ENCODE measurements at regions not wholly inside any gene's neighbourhood (a gene's known extent, or its start where the extent isn't known, plus 50 kb on each side); places are given as distances from the start of the nearest gene placed in this dataset.

- peaks cover 0 to 26% (median 11%) of the 10 kb centered on the region in 5 donors for H3K4me1 ChIP-seq (ENCODE audit: control insufficient read depth in 5 of 5, insufficient read depth in 5 of 5, low read length in 5 of 5)
- H3K4me3 ChIP-seq: no peak overlapping the region
- H3K36me3 ChIP-seq (ENCODE audit: control insufficient read depth in 4 of 4, insufficient read depth in 4 of 4, low read length in 4 of 4): no peaks in the 10 kb centered on the region
- H3K9ac ChIP-seq (ENCODE audit: insufficient read depth in 1 of 2, low read length in 2 of 2): no peak overlapping the region
- peak; percentile 73 for ATAC-seq (ENCODE audit: insufficient read depth, low FRiP score)
- WGBS, 2 donors: 52 to 77% methylated on average over 2 of the region's 2 CpGs
- no peak overlapping the region for H3K27ac ChIP-seq (ENCODE audit: low read depth in 1 of 2, low read length in 1 of 2)
- peak; percentile 46 to 83 (median 80) for DNase-seq
- H3K27me3 ChIP-seq (ENCODE audit: control insufficient read depth in 3 of 3, insufficient read depth in 3 of 3, low read length in 2 of 3): no peaks in the 10 kb centered on the region
- H3K9me3 ChIP-seq (ENCODE audit: control insufficient read depth in 4 of 4, insufficient read depth in 3 of 4, low read length in 3 of 4): no peaks in the 10 kb centered on the region
- no peak for TF ChIP-seq CTCF (IDR thresholded peaks at IDR 0.05; ENCODE audit: control extremely low read depth, extremely low read depth)
Measured at GRCh38 chr9:106717686-106718085, 145.3 kb upstream of the ZNF462 start.

GRCh38 chr9:106718936-106719335 lies 144.0 kb upstream of the ZNF462 start:
- peak; percentile 5 for ATAC-seq (ENCODE audit: insufficient read depth, low FRiP score)

GRCh38 chr9:106722051-106722753 lies 140.8 kb upstream of the ZNF462 start:
- WGBS, 2 donors: 85% methylated on average over 4 of the region's 4 CpGs
- no peak overlapping the region for H3K9ac ChIP-seq (ENCODE audit: insufficient read depth in 1 of 2, low read length in 2 of 2)
- H3K27ac ChIP-seq (ENCODE audit: low read depth in 1 of 2, low read length in 1 of 2): no peak overlapping the region
- no peaks in the 10 kb centered on the region for H3K36me3 ChIP-seq (ENCODE audit: control insufficient read depth in 4 of 4, insufficient read depth in 4 of 4, low read length in 4 of 4)
- H3K4me1 ChIP-seq (ENCODE audit: control insufficient read depth in 5 of 5, insufficient read depth in 5 of 5, low read length in 5 of 5): peaks cover 2 to 42% (median 11%) of the 10 kb centered on the region in 5 donors
- no peaks in the 10 kb centered on the region for H3K9me3 ChIP-seq (ENCODE audit: control insufficient read depth in 4 of 4, insufficient read depth in 3 of 4, low read length in 3 of 4)
- DNase-seq (no peak), ATAC-seq (ENCODE audit: insufficient read depth, low FRiP score) (no peak)
- H3K4me3 ChIP-seq: no peak overlapping the region
- no peak for TF ChIP-seq CTCF (IDR thresholded peaks at IDR 0.05; ENCODE audit: control extremely low read depth, extremely low read depth)
- H3K27me3 ChIP-seq (ENCODE audit: control insufficient read depth in 3 of 3, insufficient read depth in 3 of 3, low read length in 2 of 3): no peaks in the 10 kb centered on the region

More at GRCh38 chr9:106718936-106719335, 144.0 kb upstream of the ZNF462 start:
- H3K27me3 ChIP-seq (ENCODE audit: control insufficient read depth in 3 of 3, insufficient read depth in 3 of 3, low read length in 2 of 3): no peaks in the 10 kb centered on the region
- H3K27ac ChIP-seq (ENCODE audit: low read depth in 1 of 2, low read length in 1 of 2): no peak overlapping the region
- H3K36me3 ChIP-seq (ENCODE audit: control insufficient read depth in 4 of 4, insufficient read depth in 4 of 4, low read length in 4 of 4): no peaks in the 10 kb centered on the region
- TF ChIP-seq CTCF (IDR thresholded peaks at IDR 0.05; ENCODE audit: control extremely low read depth, extremely low read depth): no peak
- peaks cover 0 to 32% (median 11%) of the 10 kb centered on the region in 5 donors for H3K4me1 ChIP-seq (ENCODE audit: control insufficient read depth in 5 of 5, insufficient read depth in 5 of 5, low read length in 5 of 5)
- H3K9ac ChIP-seq (ENCODE audit: insufficient read depth in 1 of 2, low read length in 2 of 2): no peak overlapping the region
- no peak overlapping the region for H3K4me3 ChIP-seq
- peak in 2 of 3 donors; percentile 80 to 86 for DNase-seq
- no peaks in the 10 kb centered on the region for H3K9me3 ChIP-seq (ENCODE audit: control insufficient read depth in 4 of 4, insufficient read depth in 3 of 4, low read length in 3 of 4)

GRCh38 chr9:106723926-106724325 lies 139.0 kb upstream of the ZNF462 start:
- ATAC-seq (ENCODE audit: insufficient read depth, low FRiP score): no peak

More at GRCh38 chr9:106723926-106724325, 139.0 kb upstream of the ZNF462 start:
- H3K4me3 ChIP-seq: no peak overlapping the region
- no peaks in the 10 kb centered on the region for H3K9me3 ChIP-seq (ENCODE audit: control insufficient read depth in 4 of 4, insufficient read depth in 3 of 4, low read length in 3 of 4)
- TF ChIP-seq CTCF (IDR thresholded peaks at IDR 0.05; ENCODE audit: control extremely low read depth, extremely low read depth): no peak
- H3K27me3 ChIP-seq (ENCODE audit: control insufficient read depth in 3 of 3, insufficient read depth in 3 of 3, low read length in 2 of 3): no peaks in the 10 kb centered on the region
- DNase-seq: peak; percentile 45 to 92 (median 88)
- no peak overlapping the region for H3K27ac ChIP-seq (ENCODE audit: low read depth in 1 of 2, low read length in 1 of 2)
- H3K36me3 ChIP-seq (ENCODE audit: control insufficient read depth in 4 of 4, insufficient read depth in 4 of 4, low read length in 4 of 4): no peaks in the 10 kb centered on the region
- H3K4me1 ChIP-seq (ENCODE audit: control insufficient read depth in 5 of 5, insufficient read depth in 5 of 5, low read length in 5 of 5): peaks cover 2 to 26% (median 6%) of the 10 kb centered on the region in 5 donors
- H3K9ac ChIP-seq (ENCODE audit: insufficient read depth in 1 of 2, low read length in 2 of 2): no peak overlapping the region
